Astrocyte (in vitro differentiated cells and primary cell): ENCODE measurements at regions not wholly inside any gene's neighbourhood (a gene's known extent, or its start where the extent isn't known, plus 50 kb on each side); places are given as distances from the start of the nearest gene placed in this dataset.

Experiments used
- EZH2 ChIP-seq: IDR thresholded peaks from 2 replicates; pipeline ENCODE4 v1.6.1; 2012; ENCODE audit warnings: mild to moderate bottlenecking, low read length, inconsistent platforms; ENCODE audit not compliant: insufficient read depth
- TF ChIP-seq, protein P1 (sequence below): IDR thresholded peaks from 2 replicates; pipeline ENCODE4 v1.5.1; 2011; ENCODE audit warnings: low read depth, mild to moderate bottlenecking, inconsistent platforms, low read length, moderate library complexity; ENCODE audit not compliant: insufficient read depth

DNA sequence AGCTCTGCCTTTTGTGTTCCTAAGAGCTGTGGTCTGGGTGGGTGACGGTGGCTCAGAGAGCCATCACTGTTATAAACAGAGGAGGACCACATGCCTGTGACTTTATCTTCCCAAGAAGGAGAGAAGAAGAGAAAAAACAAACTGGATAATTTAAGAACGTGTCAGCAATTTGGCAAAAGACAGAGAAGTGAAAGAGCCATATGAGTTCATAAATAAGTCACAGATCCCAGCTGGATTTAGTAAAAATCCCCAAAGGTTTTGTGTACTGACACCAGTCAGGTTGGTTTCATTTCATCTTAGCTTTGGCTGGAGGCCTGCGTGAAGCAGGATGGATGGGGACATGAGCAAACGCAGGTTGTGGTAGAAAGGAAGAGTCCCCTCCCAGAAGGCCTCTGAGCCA lies 120.7 kb downstream of the CXCL12 start:
- TF ChIP-seq, protein P1, sequence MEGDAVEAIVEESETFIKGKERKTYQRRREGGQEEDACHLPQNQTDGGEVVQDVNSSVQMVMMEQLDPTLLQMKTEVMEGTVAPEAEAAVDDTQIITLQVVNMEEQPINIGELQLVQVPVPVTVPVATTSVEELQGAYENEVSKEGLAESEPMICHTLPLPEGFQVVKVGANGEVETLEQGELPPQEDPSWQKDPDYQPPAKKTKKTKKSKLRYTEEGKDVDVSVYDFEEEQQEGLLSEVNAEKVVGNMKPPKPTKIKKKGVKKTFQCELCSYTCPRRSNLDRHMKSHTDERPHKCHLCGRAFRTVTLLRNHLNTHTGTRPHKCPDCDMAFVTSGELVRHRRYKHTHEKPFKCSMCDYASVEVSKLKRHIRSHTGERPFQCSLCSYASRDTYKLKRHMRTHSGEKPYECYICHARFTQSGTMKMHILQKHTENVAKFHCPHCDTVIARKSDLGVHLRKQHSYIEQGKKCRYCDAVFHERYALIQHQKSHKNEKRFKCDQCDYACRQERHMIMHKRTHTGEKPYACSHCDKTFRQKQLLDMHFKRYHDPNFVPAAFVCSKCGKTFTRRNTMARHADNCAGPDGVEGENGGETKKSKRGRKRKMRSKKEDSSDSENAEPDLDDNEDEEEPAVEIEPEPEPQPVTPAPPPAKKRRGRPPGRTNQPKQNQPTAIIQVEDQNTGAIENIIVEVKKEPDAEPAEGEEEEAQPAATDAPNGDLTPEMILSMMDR: no peak
- TF ChIP-seq EZH2: no peak
